GM21786 (cell line): ENCODE measurements at regions not wholly inside any gene's neighbourhood (a gene's known extent, or its start where the extent isn't known, plus 50 kb on each side); places are given as distances from the start of the nearest gene placed in this dataset.

ENCODE experiments used
- ATAC-seq: cut with Tn5 transposase; IDR thresholded peaks from one replicate; pipeline ENCODE4 v1.9.1; 2021; ENCODE audit not compliant: unreplicated experiment

DNA sequence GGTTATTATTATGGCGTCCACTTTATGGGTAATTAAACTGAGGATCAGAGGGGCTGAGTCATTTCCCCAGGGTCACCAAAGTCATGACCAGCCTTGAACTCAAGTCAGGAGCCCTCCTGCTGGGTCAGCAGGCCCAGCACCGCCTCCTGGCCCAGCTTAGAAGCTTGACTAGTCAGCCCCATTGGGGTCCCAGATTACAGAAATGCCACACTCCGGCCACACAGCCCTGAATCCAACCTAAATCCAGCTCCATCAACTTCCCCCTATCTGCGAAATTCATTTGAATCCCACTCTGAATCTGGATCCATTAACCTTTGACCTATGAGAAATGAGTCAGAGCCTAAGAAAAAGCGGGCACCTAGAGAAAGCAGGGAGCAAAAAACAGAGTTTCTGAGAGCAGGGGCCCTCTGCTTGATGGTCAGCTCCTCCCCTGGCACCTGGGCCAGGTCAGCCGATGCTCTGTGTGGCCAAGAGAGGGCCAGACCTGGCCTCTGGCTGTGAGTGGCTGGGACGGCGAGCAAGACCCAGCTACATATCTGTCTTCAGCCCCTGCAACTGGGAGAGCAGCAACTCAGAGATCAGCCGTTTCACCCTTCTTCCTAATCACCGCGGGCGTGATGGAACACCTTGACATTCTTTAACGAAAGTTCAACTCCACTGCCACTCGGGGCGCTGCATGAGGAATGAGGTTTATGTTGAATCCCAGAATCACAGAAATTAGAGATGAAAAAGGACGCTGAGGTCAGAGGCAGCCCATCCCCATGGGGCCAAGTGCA lies 196.1 kb downstream of the TRIM29 start:
- ATAC-seq: no peak

GRCh38 chr11:119941171-119941570 lies 196.7 kb downstream of the TRIM29 start:
- ATAC-seq: no peak

GRCh38 chr11:119940401-119940976 lies 197.4 kb downstream of the TRIM29 start:
- ATAC-seq: no peak

GRCh38 chr11:119937412-119937811 lies 200.5 kb downstream of the TRIM29 start:
- no peak for ATAC-seq

- ATAC-seq: no peak
These were observed 201.5 kb downstream of the TRIM29 start for GRCh38 chr11:119936426-119936825.

DNA sequence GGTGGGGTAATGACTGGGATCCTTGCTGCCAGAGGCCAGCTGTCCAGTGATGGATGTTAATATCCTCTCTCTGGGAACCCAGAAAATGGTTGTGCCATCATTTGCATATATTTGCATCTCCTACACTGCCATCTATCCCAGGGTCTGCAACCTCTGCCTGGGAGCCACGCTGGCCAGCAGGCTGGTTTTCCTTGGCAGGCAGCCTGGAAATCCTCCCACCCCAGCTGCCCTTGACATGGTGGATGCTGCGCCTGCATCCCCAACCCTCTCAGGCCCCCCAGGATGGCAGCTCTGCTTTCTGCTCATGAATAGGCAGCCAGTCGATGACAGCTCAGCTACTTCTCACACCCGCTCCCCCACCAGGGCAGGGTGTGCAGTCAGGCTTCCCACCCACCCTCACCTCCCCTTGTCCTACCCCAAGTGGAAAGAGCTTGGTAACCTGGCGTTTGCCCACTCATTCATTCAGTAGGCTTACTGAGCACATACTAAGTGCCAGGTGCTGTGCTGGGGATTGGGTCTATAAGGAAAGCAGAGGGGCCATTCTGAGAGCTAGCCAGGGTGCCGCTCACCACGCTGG lies 202.5 kb downstream of the TRIM29 start:
- no peak for ATAC-seq

DNA sequence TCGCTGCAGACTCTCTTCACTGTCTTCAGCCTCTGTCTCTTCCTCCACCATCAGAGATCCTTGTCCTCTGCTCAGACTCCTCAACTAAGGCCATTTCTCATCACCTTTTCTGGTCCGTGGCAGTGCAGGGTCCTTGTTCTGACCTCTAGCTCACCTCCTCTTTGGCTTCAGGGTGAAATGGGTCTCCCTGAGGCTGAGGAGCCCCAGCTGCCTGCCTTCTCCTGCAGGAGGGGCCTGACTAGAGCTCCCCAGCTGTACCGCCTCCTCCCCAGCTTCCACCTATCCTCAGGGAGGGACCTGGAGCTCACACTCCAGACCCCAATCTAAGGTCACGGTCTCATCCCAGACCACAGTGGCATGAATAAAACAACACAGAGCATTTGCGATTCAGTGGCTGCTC lies 203.0 kb downstream of the TRIM29 start:
- ATAC-seq: no peak

GRCh38 chr11:119934267-119934666 lies 203.6 kb downstream of the TRIM29 start:
- ATAC-seq: no peak

- no peak for ATAC-seq
These were observed 204.3 kb downstream of the TRIM29 start for GRCh38 chr11:119933584-119933983.

DNA sequence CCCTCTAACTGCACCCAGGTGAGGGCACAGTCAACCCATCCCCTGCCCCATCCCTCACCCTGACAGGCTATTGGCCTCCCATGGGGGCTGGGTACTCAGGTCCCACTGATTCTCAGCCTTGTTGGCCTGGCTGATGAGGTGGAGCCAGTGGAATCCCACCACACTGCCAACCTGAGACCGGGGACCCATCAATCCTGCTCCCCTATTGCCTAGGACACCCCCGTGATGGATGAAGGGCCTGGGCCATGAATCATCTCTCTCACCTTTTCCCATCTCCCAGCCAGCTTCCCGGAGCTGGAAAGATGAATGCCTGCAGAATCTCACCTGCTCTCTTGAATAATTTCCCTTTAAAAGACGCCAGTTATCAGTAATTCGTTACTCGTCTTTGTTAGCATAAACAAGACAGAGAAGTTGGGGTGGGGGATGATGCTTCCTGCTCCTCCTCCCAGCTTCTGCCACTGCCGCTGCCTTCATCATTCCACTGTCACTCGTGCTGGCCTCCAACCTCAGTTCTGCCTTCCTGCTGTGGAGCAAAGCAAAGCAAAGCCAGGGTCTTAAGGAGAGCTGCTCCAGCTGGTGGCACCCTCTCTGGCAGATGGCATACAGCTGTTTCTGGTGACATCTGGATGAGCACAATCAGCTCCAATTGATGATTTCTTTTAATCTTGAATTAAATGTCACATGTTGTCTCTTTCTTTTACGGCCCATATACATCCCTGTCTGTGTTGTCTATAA lies 204.0 kb upstream of the NECTIN1 start:
- no peak for ATAC-seq

DNA sequence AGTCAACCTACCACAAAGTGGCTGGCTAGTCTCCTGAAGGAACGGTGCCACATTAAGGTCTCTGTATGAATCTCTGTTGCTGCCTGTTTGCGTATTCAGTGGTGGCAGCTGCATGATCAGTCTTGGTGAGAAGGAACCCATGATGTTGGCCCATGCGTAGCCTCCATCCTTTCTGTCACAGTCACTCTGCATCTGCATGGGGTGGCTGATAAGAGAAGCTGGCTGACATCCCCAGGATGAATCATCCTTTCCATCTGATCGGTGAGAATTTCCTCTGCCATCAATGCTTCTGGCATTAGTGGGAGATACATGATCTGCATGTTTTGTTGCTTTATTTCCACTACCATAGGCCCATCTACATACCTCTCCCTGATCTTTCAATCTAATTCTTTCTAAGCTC lies 199.0 kb upstream of the NECTIN1 start:
- ATAC-seq: no peak

DNA sequence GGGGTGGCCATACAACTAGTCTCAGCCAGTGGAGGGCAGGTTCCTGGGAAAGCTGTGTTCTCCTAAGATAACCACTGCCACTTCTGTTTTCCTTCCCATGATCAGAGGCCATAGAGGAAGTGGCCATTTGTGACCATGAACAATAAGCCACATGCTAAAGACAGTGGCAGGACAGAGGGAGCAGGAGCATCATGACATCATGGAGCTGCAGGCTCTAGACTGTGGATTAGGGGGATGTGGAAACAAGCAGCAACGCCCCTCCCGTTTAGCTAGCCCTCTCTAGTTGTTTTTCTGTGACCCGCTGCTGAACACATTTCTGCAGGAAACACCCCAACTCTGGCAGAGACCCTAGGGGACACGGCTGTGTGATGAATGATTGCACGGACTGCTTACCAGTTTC lies 195.0 kb upstream of the NECTIN1 start:
- ATAC-seq: no peak

DNA sequence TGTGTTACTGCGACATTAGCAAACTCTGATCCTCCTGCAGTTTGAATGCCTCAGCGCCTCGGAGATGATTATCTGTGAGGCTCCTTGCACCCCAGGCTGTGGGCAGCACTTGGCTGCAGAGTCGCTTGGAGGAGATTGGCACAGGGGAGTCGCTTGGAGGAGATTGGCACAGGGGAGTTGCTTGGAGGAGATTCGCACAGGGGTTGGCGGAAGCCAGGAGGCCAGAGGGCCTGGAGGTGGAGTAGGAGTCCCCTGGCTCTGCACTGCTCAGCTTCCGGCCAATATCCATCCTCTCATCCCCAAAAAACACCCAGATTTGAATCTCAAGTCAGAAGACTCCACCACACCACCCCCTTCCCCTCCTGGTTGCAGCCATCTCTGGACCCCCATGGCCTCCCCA lies 192.6 kb upstream of the NECTIN1 start:
- ATAC-seq: no peak

- no peak for ATAC-seq
These were observed 191.8 kb upstream of the NECTIN1 start for GRCh38 chr11:119920666-119921387.

DNA sequence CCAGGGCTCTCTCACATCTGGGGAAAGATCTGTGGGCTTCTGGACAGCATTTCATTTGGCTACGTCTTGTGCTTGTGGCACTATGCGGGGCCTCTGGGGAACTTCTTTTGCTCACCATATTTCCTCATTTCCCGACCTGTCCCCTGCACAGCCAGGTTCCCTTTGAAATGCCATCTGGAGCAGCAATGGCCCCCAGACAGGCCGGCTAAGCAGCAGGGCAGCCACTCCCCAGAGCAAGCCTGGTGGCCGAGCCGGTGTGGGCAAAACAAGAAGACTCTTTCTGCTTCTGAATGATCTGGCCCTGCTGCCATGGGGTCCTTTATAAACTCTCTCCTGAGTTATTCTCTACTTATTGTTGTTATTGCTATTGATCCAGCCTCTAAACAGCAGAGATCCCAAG lies 190.7 kb upstream of the NECTIN1 start:
- ATAC-seq: no peak

DNA sequence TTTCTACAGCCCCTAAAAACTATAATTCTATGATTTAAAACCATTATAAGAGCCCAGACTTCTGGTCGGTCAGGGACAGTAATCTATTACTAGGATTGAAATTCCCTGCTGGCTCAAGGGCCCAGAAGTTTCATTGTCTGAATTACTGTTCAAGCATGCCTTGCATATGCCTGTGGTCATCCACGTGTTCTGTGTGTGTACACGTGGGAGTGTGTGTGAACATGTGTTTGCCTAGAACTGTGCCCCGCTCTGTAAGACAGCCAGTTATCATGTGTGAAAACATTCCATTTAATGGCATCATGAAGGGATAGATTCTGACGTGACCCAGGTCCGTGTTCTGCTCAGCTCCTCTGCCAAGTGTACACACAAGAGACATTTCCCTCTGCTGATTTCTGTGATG lies 189.3 kb upstream of the NECTIN1 start:
- no peak for ATAC-seq

GRCh38 chr11:119916568-119916967 lies 187.6 kb upstream of the NECTIN1 start:
- ATAC-seq: no peak

DNA sequence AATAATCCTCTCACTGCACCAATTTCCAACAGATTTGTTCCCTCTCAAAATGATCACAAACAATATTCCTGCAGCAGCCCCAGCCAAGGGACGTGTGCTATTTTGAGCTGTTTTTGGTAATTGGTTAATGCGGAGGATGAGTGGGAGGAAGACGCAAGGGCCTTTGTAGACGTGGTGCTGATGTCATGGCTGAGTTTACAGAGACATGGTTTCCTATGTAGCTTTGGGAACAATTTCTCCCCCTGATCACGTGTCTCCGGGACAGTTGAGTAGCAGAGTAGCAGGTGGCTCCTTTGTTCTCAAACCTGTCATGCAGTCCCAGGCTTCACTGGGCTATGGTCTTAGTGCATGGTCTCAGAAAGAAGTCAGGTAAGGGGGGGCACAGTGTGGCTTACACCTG lies 183.2 kb upstream of the NECTIN1 start:
- ATAC-seq: no peak

- ATAC-seq: no peak
These were observed 181.7 kb upstream of the NECTIN1 start for GRCh38 chr11:119910650-119911049.

DNA sequence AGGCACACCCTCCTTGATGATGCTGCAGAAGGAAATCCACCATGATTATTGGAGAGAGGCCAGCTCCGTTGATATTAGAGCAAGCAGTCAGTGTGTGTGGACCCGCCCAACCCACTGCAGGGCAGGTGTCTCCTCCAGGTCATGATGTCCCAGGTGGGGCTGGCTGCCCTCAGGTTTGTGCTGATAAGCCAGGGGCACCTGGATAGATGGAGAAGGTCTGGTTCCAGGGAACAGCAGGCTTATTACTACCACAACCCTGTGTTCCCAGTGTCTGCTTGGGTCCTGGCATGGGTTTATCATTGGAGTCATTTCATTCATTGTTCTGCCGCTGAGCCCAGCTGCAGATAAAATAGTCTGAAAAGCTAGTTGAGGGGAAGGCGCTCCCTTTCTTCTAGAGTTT lies 181.1 kb upstream of the NECTIN1 start:
- no peak for ATAC-seq

DNA sequence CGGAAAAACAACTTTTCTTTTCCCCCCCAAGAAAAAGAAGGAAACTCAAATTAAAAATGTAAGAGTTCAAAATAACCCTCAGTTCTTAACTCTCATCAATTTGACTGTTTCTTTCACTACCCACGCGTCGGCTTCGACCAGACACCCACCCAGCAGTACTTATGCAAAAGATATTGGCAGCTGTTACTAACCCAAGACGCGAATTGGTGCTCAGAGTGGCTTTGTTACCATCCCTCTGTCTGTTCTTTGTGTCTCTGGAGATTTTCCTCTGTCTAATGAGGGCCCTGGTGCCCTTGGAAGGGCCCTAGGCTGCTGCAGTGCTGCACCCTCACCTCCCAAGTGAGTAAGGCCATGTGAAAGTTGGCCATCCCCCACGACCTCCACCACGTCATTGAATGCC lies 180.5 kb upstream of the NECTIN1 start:
- no peak for ATAC-seq
